Gastroesophageal sphincter (tissue), 4 donors: ENCODE measurements at regions not wholly inside any gene's neighbourhood (a gene's known extent, or its start where the extent isn't known, plus 50 kb on each side); places are given as distances from the start of the nearest gene placed in this dataset.

ENCODE experiments used
- ATAC-seq: fragments of 150-250 bp; one replicate; pipeline ENCODE4 v1.9.1; 2016; ENCODE audit warnings: mild to moderate bottlenecking, moderate library complexity
- H3K27ac ChIP-seq, 4 donors: fragments of 200-600 bp; sonication (generic) in 3 of 4; 1 replicate in 3 of 4; 2 replicates in 1 of 4; pipeline ENCODE4 v1.5.1; 2016 to 2019
- H3K27me3 ChIP-seq: fragments of 200-600 bp; sonication (generic); one replicate; pipeline ENCODE4 v1.5.1; 2019
- H3K36me3 ChIP-seq, 2 donors: fragments of 200-600 bp; sonication (generic); one replicate each; pipeline ENCODE4 v1.5.1; 2019; ENCODE audit warnings: control low read depth in 1 of 2
- H3K4me1 ChIP-seq, 3 donors: fragments of 200-600 bp; sonication (generic); 1 replicate in 2 of 3; 2 replicates in 1 of 3; pipeline ENCODE4 v1.5.1; 2016 to 2019; ENCODE audit warnings: control low read depth in 2 of 3
- H3K4me3 ChIP-seq, 2 donors: fragments of 200-600 bp; sonication (generic); one replicate each; pipeline ENCODE4 v1.5.1; 2019; ENCODE audit warnings: mild to moderate bottlenecking in 1 of 2, moderate library complexity in 1 of 2
- H3K9me3 ChIP-seq, 3 donors: fragments of 200-600 bp; sonication (generic); one replicate each; pipeline ENCODE4 v1.5.1; 2017 to 2019; ENCODE audit warnings: control low read depth in 2 of 3
- EP300 ChIP-seq: sonication (generic); formaldehyde crosslinking; IDR thresholded peaks from one replicate; pipeline ENCODE4 v1.6.1; 2017; ENCODE audit warnings: antibody characterized with exemption, mild to moderate bottlenecking
- POLR2A ChIP-seq, 2 donors: fragments of 450-650 bp; IDR thresholded peaks; one replicate each; pipeline ENCODE4 v1.6.1; 2017; ENCODE audit warnings: antibody characterized with exemption in 2 of 2, mild to moderate bottlenecking in 2 of 2, moderate library complexity in 1 of 2
- POLR2AphosphoS5 ChIP-seq: sonication (generic); formaldehyde crosslinking; IDR thresholded peaks from one replicate; pipeline ENCODE4 v1.6.1; 2017; ENCODE audit warnings: antibody characterized with exemption
- WGBS, 2 donors: methylation state at CpG; one replicate each; pipeline ENCODE4 v1.1.5; 2018; ENCODE audit warnings: low coverage in 1 of 2; 5-methylcytosine and 5-hydroxymethylcytosine counted together
- TF ChIP-seq, protein P1 (sequence below), 4 experiments: fragments of 200-600 bp in 2 of 4; fragments of 450-650 bp in 2 of 4; sonication (generic) in 1 of 4; IDR thresholded peaks; one replicate each; pipeline ENCODE4 v1.5.1; 2017 to 2019; ENCODE audit warnings: antibody characterized with exemption in 4 of 4, mild to moderate bottlenecking in 2 of 4, moderate library complexity in 2 of 4

GRCh38 chr1:214219902-214220301 is 61.1 kb upstream of the SMYD2 start:
- Histone ChIP-seq H3K9me3 (no peaks in the 10 kb centered on the region), H3K27me3 (peaks cover 57% of the 10 kb centered on the region), H3K36me3 (no peaks in the 10 kb centered on the region), H3K27ac (no peak overlapping the region), H3K4me1 (peaks cover 0 to 10% (median 0%) of the 10 kb centered on the region in 3 donors), H3K4me3 (no peak overlapping the region)
- WGBS, 2 donors = 68 to 75% methylated on average over 4 of the region's 4 CpGs
- no peak for ATAC-seq
- TF ChIP-seq, protein P1, sequence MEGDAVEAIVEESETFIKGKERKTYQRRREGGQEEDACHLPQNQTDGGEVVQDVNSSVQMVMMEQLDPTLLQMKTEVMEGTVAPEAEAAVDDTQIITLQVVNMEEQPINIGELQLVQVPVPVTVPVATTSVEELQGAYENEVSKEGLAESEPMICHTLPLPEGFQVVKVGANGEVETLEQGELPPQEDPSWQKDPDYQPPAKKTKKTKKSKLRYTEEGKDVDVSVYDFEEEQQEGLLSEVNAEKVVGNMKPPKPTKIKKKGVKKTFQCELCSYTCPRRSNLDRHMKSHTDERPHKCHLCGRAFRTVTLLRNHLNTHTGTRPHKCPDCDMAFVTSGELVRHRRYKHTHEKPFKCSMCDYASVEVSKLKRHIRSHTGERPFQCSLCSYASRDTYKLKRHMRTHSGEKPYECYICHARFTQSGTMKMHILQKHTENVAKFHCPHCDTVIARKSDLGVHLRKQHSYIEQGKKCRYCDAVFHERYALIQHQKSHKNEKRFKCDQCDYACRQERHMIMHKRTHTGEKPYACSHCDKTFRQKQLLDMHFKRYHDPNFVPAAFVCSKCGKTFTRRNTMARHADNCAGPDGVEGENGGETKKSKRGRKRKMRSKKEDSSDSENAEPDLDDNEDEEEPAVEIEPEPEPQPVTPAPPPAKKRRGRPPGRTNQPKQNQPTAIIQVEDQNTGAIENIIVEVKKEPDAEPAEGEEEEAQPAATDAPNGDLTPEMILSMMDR (IDR thresholded peaks at IDR 0.05) = no peak
- no peak for TF ChIP-seq POLR2A (IDR thresholded peaks at IDR 0.05)
- TF ChIP-seq EP300 = no peak
- no peak for TF ChIP-seq POLR2AphosphoS5

- ATAC-seq = no peak
- Histone ChIP-seq H3K4me1 (peaks cover 0 to 13% (median 0%) of the 10 kb centered on the region in 3 donors), H3K27ac (no peak overlapping the region), H3K9me3 (no peaks in the 10 kb centered on the region), H3K27me3 (peaks cover 55% of the 10 kb centered on the region), H3K4me3 (no peak overlapping the region), H3K36me3 (no peaks in the 10 kb centered on the region)
- TF ChIP-seq, protein P1 (IDR thresholded peaks at IDR 0.05) = no peak
- TF ChIP-seq EP300 = no peak
- no peak for TF ChIP-seq POLR2AphosphoS5
- TF ChIP-seq POLR2A (IDR thresholded peaks at IDR 0.05) = no peak
- 81 to 82% methylated on average over 5 of the region's 5 CpGs for WGBS, 2 donors
Observed at GRCh38 chr1:214220891-214221290, 60.1 kb upstream of the SMYD2 start.

DNA sequence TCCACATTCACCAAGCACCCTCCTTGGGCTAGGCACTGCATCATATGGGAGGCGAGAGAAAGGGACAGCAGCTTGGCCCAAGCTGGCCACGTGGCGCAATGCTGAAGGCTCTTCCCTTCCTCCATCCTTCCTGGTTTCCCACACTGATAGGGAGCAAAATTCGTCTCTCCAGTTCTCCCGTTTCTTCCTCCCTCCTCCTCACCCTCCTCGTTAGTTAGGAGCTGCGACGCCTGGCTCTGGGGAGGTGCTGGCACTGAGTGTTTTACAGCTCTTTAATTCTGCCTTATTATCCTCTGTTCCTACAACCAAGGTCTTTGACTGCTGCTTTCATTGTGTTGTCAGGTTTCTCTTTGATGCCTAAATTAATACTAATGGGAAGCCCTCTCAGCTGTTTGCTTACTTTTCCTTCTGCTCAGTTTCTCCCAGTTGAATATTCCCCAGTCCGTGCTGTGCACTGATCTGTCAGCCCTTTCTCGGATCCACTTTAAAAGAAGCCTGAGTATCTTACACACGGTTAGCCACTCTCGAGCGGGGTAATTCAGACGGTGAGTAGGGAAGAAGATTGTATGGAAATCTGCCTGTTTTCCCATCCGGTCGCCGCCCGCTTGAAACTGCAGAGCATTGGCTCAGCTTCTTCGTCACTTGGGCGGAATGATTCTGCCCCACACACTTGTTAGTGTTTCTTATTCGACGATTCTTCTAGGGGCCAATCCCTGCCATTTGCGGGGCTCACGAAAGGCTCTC is 56.2 kb upstream of the SMYD2 start:
- no peak overlapping the region for H3K27ac ChIP-seq
- peak overlapping the region; percentile 24 to 33 for H3K4me3 ChIP-seq
- TF ChIP-seq POLR2AphosphoS5 = no peak
- no peak for TF ChIP-seq POLR2A (IDR thresholded peaks at IDR 0.05)
- TF ChIP-seq, protein P1 (IDR thresholded peaks at IDR 0.05) = no peak
- no peak for TF ChIP-seq EP300
- H3K9me3 ChIP-seq = no peaks in the 10 kb centered on the region
- peak; percentile 19 for ATAC-seq
- WGBS, 2 donors = 7 to 14% methylated on average over 16 to 20 of the region's 24 CpGs
- no peaks in the 10 kb centered on the region for H3K36me3 ChIP-seq
- peaks cover 0 to 13% (median 0%) of the 10 kb centered on the region in 3 donors for H3K4me1 ChIP-seq
- H3K27me3 ChIP-seq = peaks cover 19% of the 10 kb centered on the region

DNA sequence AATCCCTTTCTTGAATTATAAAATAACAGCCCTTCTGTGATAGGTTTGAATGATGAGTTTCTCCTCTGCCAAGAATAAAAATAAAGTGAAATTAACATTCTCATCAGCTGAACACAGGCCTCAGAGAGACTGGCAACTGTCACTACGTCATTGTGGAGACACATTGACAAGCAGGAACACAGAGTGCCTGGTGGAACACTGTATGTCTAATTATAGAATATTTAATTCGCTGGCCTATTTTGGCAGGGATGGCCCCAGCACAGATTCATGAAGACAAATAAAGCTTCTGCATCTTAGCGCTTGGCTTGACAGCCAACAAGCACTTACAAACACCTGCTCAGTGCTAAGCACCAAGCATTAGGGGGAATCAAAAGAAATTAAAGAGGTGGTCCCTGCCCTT is 52.0 kb upstream of the SMYD2 start:
- Histone ChIP-seq H3K4me1 (peaks cover 0 to 13% (median 0%) of the 10 kb centered on the region in 3 donors), H3K36me3 (no peaks in the 10 kb centered on the region), H3K4me3 (no peak overlapping the region), H3K27ac (no peak overlapping the region), H3K9me3 (no peaks in the 10 kb centered on the region), H3K27me3 (peaks cover 6% of the 10 kb centered on the region)
- TF ChIP-seq, protein P1 (IDR thresholded peaks at IDR 0.05) = no peak
- TF ChIP-seq POLR2AphosphoS5 (no peak), EP300 (no peak), POLR2A (IDR thresholded peaks at IDR 0.05) (no peak)
- no peak for ATAC-seq
- 59 to 72% methylated on average over 3 of the region's 3 CpGs for WGBS, 2 donors

- TF ChIP-seq, protein P1 (IDR thresholded peaks at IDR 0.05) = no peak
- TF ChIP-seq POLR2AphosphoS5 (no peak), POLR2A (IDR thresholded peaks at IDR 0.05) (no peak), EP300 (no peak)
- ATAC-seq = no peak
- Histone ChIP-seq H3K27me3 (peaks cover 6% of the 10 kb centered on the region), H3K36me3 (no peaks in the 10 kb centered on the region), H3K27ac (no peak overlapping the region), H3K4me1 (peaks cover 0 to 5% (median 0%) of the 10 kb centered on the region in 3 donors), H3K4me3 (no peak overlapping the region), H3K9me3 (no peaks in the 10 kb centered on the region)
- WGBS, 2 donors = 81 to 91% methylated on average over 4 of the region's 4 CpGs
Observed at GRCh38 chr1:214229736-214230135, 51.2 kb upstream of the SMYD2 start.
